SJSA1 (cell line): ENCODE measurements at regions not wholly inside any gene's neighbourhood (a gene's known extent, or its start where the extent isn't known, plus 50 kb on each side); places are given as distances from the start of the nearest gene placed in this dataset.

Source experiments
- DNase-seq, 2 experiments: peaks; one replicate each; pipeline ENCODE4 v3.0.0-alpha.2; 2015 to 2020; ENCODE audit warnings: low spot score in 2 of 2, low read depth in 1 of 2
- H3K27ac ChIP-seq: fragments of 250-450 bp; sonication (Bioruptor Pico); 2 replicates; pipeline ENCODE4 v1.5.1; 2020; ENCODE audit warnings: mild to moderate bottlenecking, moderate library complexity
- H3K27me3 ChIP-seq: fragments of 250-450 bp; sonication (Bioruptor Pico); replicated peaks from 2 replicates; pipeline ENCODE4 v1.5.1; 2020; ENCODE audit warnings: mild to moderate bottlenecking, moderate library complexity
- H3K36me3 ChIP-seq: fragments of 250-450 bp; sonication (Bioruptor Pico); 2 replicates; pipeline ENCODE4 v1.5.1; 2020; ENCODE audit warnings: mild to moderate bottlenecking
- H3K4me1 ChIP-seq: fragments of 250-450 bp; sonication (Bioruptor Pico); replicated peaks from 2 replicates; pipeline ENCODE4 v1.6.1; 2021; ENCODE audit warnings: mild to moderate bottlenecking
- H3K4me3 ChIP-seq: fragments of 250-450 bp; sonication (Bioruptor Pico); 2 replicates; pipeline ENCODE4 v1.5.1; 2020; ENCODE audit warnings: mild to moderate bottlenecking
- H3K9me3 ChIP-seq: fragments of 250-450 bp; sonication (Bioruptor Pico); replicated peaks from 2 replicates; pipeline ENCODE4 v1.5.1; 2020; ENCODE audit warnings: mild to moderate bottlenecking

DNA sequence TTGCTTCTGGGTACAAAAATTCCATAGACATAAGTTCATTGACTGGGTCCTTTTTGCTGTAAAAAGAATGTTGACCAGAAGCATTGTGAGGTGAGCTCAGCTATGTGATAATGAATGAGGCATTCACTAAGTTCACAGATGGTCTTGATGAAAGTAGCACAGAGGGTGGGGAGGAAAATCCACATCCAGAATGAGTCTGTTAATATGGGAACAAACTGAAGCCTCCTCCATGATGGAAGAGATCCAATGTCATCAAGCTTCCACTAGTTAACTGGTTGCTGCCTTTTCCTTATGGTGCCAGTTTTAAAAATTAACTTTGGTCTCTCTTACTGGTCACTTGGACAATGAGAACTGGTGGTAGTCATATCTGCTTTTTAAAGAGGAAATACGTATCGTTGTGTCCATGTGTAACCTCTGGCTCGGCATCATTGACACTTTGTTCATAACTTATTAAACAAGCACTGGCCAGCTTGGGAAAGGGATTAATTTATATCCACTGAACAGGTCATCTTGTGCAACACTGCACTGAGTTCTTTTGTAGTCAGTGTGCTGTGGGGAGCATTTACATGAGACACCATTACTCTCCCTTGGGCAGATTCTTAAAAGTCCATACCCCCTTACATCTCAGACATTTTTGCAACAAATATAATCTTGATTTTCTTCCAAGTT lies 88.6 kb downstream of the ADAMTS1 start:
- Histone ChIP-seq H3K4me3 (no peak overlapping the region), H3K9me3 (no peaks in the 10 kb centered on the region), H3K4me1 (peaks cover 14% of the 10 kb centered on the region), H3K27me3 (no peaks in the 10 kb centered on the region), H3K27ac (peak overlapping the region; percentile 63), H3K36me3 (no peaks in the 10 kb centered on the region)
- DNase-seq, result peak in 1 of 2 experiments; percentile 56

DNA sequence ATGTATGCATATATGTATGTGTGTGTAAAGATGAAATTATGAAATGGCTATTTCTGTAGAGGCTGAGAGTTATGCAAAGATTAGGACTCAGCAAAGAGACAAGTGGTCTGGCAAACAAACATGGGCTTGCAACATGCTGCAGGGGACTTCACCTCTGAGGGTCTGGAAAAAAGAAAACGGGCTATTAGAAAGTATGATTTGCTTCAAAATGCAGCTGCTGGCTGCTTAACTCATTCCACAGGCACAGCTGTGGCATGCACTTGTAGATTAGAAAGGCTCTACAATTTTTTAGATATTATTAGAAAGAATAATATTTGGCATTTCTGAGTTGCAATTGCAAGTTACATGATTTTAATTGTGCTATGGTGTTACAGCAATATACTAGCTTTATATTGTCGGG lies 90.4 kb downstream of the ADAMTS1 start:
- H3K4me3 ChIP-seq, result no peak overlapping the region
- DNase-seq, result no peak
- H3K36me3 ChIP-seq, result no peaks in the 10 kb centered on the region
- peaks cover 14% of the 10 kb centered on the region for H3K4me1 ChIP-seq
- H3K27me3 ChIP-seq, result no peaks in the 10 kb centered on the region
- H3K27ac ChIP-seq, result no peak overlapping the region
- H3K9me3 ChIP-seq, result no peaks in the 10 kb centered on the region

DNA sequence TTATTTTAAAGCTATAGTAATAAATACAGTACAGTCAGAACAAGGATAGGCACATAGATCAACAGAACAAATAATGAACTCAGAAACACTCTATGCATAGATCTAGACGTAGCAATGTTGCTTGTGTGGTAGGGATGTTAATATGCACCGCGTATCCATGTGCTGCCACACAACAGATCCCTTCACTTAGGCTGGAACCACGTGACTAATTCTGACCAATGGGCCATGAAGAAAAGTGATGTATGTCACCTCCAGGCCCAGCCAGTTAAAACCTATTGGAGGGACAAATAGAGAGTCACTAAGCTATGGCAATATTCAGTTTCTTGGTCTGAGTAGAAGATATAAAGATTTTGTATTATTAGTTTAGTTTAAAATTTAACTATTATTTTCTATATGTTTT lies 91.4 kb downstream of the ADAMTS1 start:
- Histone ChIP-seq H3K27me3 (no peaks in the 10 kb centered on the region), H3K27ac (no peak overlapping the region), H3K4me1 (peaks cover 14% of the 10 kb centered on the region), H3K4me3 (no peak overlapping the region), H3K36me3 (no peaks in the 10 kb centered on the region), H3K9me3 (no peaks in the 10 kb centered on the region)
- no peak for DNase-seq

GRCh38 chr21:26752849-26753248 lies 92.4 kb downstream of the ADAMTS1 start:
- Histone ChIP-seq H3K36me3 (no peaks in the 10 kb centered on the region), H3K27ac (no peak overlapping the region), H3K27me3 (no peaks in the 10 kb centered on the region), H3K9me3 (no peaks in the 10 kb centered on the region), H3K4me1 (peaks cover 14% of the 10 kb centered on the region), H3K4me3 (no peak overlapping the region)
- DNase-seq, result no peak

- Histone ChIP-seq H3K9me3 (no peaks in the 10 kb centered on the region), H3K4me3 (no peak overlapping the region), H3K27me3 (no peaks in the 10 kb centered on the region), H3K36me3 (no peaks in the 10 kb centered on the region), H3K27ac (no peak overlapping the region), H3K4me1 (peaks cover 5% of the 10 kb centered on the region)
- DNase-seq, result no peak
Measured at GRCh38 chr21:26751305-26751704, 93.9 kb downstream of the ADAMTS1 start.

- H3K27me3 ChIP-seq, result no peaks in the 10 kb centered on the region
- no peak overlapping the region for H3K4me3 ChIP-seq
- no peaks in the 10 kb centered on the region for H3K4me1 ChIP-seq
- DNase-seq, result no peak
- no peaks in the 10 kb centered on the region for H3K9me3 ChIP-seq
- H3K36me3 ChIP-seq, result no peaks in the 10 kb centered on the region
- H3K27ac ChIP-seq, result no peak overlapping the region
Measured at GRCh38 chr21:26748066-26748465, 97.1 kb downstream of the ADAMTS1 start.

DNA sequence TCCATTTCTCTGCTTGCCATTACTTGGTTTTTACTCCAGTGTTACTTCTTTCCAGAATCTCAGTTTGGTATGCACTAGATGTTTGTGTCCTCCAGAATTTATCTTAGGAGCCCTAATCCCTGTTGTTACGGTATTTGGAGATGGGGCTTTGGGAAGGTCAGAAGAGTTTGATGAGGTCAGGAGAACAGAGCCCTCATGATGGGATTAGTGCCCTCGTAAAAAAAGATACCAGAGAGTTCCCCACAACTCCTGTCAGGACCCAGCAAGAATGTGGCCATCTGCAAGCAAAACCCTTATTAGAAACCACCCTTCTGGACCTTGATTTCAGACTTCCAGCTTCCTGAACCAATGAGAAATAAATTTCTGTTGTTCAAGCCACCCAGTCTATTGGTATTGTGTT lies 98.0 kb downstream of the ADAMTS1 start:
- no peak for DNase-seq
- H3K36me3 ChIP-seq, result no peaks in the 10 kb centered on the region
- H3K9me3 ChIP-seq, result no peaks in the 10 kb centered on the region
- no peak overlapping the region for H3K27ac ChIP-seq
- H3K4me1 ChIP-seq, result no peaks in the 10 kb centered on the region
- no peaks in the 10 kb centered on the region for H3K27me3 ChIP-seq
- H3K4me3 ChIP-seq, result no peak overlapping the region

GRCh38 chr21:26743524-26743923 lies 101.7 kb downstream of the ADAMTS1 start:
- Histone ChIP-seq H3K4me3 (no peak overlapping the region), H3K27me3 (no peaks in the 10 kb centered on the region), H3K36me3 (no peaks in the 10 kb centered on the region), H3K27ac (no peak overlapping the region), H3K9me3 (no peaks in the 10 kb centered on the region; the same call in 1 of the 2 replicates), H3K4me1 (no peaks in the 10 kb centered on the region)
- no peak for DNase-seq

DNA sequence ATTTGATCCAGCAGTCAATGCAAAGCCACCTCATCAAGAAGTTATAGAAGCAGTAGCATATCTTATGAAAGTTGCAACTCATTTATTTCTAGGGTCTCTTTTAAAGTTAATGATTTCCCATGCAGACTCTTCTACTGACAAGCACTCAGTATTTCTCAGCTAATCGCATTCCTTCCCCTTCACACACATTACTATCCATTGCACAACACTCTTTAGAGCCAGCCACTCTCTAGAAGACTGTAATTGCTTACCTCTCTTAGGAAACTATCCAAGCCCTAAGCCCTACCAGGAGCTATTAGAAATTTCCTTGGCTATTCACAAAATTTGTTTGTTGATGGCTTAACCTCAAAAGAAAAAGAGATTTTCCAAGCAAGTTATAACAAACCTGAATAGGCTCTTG lies 106.0 kb downstream of the ADAMTS1 start:
- DNase-seq, result no peak
- H3K27ac ChIP-seq, result no peak overlapping the region

GRCh38 chr21:26736449-26736848 lies 108.8 kb downstream of the ADAMTS1 start:
- Histone ChIP-seq H3K27me3 (no peaks in the 10 kb centered on the region), H3K4me1 (peaks cover 22% of the 10 kb centered on the region), H3K9me3 (no peaks in the 10 kb centered on the region; the same call in 1 of the 2 replicates), H3K36me3 (no peaks in the 10 kb centered on the region), H3K4me3 (no peak overlapping the region), H3K27ac (no peak overlapping the region)
- no peak for DNase-seq

More for the DNA sequence above, 106.0 kb downstream of the ADAMTS1 start:
- no peak overlapping the region for H3K4me3 ChIP-seq
- no peaks in the 10 kb centered on the region for H3K27me3 ChIP-seq
- no peaks in the 10 kb centered on the region; the same call in 1 of the 2 replicates for H3K9me3 ChIP-seq
- H3K4me1 ChIP-seq, result peaks cover 17% of the 10 kb centered on the region
- H3K36me3 ChIP-seq, result no peaks in the 10 kb centered on the region

GRCh38 chr21:26732432-26733221 lies 112.6 kb downstream of the ADAMTS1 start:
- no peaks in the 10 kb centered on the region for H3K9me3 ChIP-seq
- peaks cover 22% of the 10 kb centered on the region for H3K4me1 ChIP-seq
- H3K27ac ChIP-seq, result no peak overlapping the region
- H3K36me3 ChIP-seq, result no peaks in the 10 kb centered on the region
- peak; percentile 31 to 54 for DNase-seq
- H3K27me3 ChIP-seq, result no peaks in the 10 kb centered on the region
- no peak overlapping the region for H3K4me3 ChIP-seq

DNA sequence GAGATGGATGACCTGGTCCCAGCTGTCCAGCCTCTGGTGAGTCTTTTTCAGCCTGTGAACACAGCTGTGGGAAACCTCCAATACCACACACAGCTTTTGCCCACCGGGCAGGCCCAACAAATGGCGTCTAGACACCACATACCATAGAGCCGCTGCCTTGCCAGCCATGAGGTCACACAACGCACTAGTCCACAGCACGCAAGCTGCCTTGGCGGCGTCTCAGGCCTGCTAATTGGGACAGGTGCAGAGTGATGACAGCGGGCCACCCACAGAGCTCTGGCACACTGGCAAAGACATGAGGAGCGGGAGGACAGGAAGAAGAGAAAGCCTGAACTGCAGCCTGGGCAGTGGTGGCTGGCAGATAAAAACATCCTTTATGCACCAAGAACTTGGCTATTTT lies 125.5 kb downstream of the ADAMTS1 start:
- no peak overlapping the region for H3K4me3 ChIP-seq
- H3K4me1 ChIP-seq, result peaks cover 25% of the 10 kb centered on the region
- DNase-seq, result peak; percentile 84 to 93
- H3K9me3 ChIP-seq, result no peaks in the 10 kb centered on the region
- H3K27me3 ChIP-seq, result no peaks in the 10 kb centered on the region
- H3K36me3 ChIP-seq, result no peaks in the 10 kb centered on the region
- peak overlapping the region; percentile 8; the same call in 1 of the 2 replicates for H3K27ac ChIP-seq

GRCh38 chr21:26717146-26717739 lies 128.0 kb downstream of the ADAMTS1 start:
- Histone ChIP-seq H3K4me1 (peaks cover 25% of the 10 kb centered on the region), H3K27ac (no peak overlapping the region), H3K27me3 (no peaks in the 10 kb centered on the region), H3K4me3 (no peak overlapping the region), H3K36me3 (no peaks in the 10 kb centered on the region), H3K9me3 (no peaks in the 10 kb centered on the region)
- peak in 1 of 2 experiments; percentile 18 for DNase-seq

DNA sequence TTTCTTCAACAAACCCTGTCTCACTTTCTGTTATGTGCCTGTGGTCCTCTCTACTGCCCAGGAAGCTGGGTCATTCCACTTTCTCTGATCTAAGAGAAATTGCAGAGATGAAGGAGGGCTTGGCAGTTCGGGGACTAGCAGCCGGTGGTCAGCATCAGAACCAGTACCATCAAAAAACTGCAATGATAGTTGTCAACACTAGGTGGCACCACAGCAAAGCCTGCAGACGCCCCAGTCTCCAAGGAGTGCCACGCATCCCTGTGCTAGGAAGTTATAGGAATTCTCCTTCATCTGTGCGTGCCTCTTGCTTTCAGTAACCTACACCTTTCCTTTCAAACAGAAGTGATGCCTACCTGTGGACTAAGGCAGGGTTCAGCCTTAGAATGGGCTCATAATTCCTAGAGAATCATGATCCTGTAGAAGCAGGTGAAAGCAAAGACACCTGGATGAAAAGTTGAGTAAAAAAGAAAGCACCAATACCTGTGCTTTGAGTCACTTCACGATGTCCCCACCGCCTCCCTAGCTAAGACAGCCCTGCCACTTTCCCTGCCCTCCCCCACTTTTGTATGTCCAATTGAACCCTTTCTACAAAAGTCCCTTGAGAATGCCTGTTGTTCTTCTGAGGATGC lies 129.2 kb downstream of the ADAMTS1 start:
- Histone ChIP-seq H3K9me3 (no peaks in the 10 kb centered on the region), H3K4me3 (no peak overlapping the region), H3K36me3 (no peaks in the 10 kb centered on the region), H3K27ac (no peak overlapping the region), H3K4me1 (peaks cover 25% of the 10 kb centered on the region), H3K27me3 (no peaks in the 10 kb centered on the region)
- peak; percentile 44 to 57 for DNase-seq
